HG03159 (cell line): ENCODE measurements at regions not wholly inside any gene's neighbourhood (a gene's known extent, or its start where the extent isn't known, plus 50 kb on each side); places are given as distances from the start of the nearest gene placed in this dataset.

ENCODE experiments used
- ATAC-seq: cut with Tn5 transposase; IDR thresholded peaks from one replicate; pipeline ENCODE4 v1.9.1; 2021; ENCODE audit warnings: mild to moderate bottlenecking, moderate library complexity; ENCODE audit not compliant: unreplicated experiment

DNA sequence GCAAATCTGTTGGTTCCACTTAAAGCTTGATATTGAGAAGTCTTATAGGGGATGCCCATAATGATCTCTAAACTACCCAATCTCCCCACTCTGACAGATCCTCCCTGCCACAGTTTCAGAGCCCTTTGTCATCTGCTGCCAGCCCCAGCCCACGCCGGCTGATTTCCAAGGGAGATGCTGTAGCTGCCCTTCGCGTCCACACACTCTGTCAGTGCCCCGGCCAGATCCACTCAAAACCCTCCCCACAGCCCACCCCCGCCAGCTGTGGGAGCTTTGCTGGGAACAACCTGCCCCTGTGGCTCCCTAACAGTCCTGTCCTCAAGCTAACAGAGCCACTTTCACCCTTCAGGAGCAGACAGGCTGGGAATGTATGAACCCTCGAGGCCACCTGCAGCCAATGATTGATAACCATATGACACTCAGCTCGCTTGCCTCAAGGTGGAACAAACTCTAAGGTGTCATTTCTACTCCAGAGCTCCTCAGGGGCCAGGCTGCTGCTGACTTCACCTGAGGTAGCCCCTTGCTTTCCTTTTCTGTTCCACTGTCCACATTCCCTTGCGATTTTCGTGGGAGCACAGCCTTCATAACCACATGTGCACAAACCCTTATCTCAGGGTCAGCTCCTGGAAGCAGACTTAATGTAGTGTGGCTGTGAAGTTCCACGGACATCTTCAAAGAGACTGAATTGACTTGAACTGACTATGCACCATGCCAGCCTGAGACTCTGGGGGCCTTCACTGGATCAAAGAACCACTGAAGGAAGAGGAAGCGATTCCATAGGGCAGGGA, 92.6 kb upstream of the LGALSL start:
- no peak for ATAC-seq

- no peak for ATAC-seq
These were observed 91.4 kb upstream of the LGALSL start for GRCh38 chr2:64362562-64363026.

DNA sequence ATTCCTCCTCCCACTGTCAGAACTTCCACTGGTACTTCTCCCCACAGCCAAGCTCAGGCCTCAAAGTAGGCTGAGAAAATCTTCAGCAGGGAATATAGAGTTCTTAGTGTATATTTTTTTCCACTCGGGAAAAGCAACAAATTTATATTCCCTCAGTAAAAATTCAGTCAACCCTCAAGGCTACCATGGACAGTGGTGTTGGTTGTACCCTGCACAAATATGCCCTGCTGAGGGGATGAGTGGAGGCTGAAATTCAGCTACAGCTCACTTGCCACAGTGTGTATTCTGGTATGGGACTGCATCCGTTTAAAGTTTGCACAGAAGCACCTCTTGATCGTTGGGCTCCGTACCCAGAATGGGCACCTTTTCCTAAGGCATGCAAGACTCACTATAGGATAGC, 90.8 kb upstream of the LGALSL start:
- ATAC-seq = no peak

DNA sequence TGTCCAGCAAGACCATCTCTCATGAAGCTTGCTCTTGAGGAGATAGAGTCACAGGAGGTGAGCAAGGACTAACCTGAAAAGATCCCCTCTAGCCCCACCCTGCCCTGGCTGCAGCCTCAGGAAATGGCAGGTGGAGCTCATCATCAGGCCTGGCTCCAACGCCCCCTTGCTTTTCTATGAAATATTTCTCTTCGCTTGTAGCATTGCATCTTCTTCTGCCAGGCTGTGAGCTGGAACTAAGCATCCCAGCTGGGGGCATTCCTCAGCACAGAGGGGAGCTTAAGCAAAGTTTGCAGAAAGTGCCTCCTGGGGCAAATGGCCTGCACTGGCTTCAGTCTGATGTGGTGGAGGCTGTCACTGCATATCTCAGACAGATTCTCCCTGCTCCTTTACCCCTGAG, 90.1 kb upstream of the LGALSL start:
- ATAC-seq = no peak

GRCh38 chr2:64367444-64368232, 86.3 kb upstream of the LGALSL start:
- no peak for ATAC-seq

DNA sequence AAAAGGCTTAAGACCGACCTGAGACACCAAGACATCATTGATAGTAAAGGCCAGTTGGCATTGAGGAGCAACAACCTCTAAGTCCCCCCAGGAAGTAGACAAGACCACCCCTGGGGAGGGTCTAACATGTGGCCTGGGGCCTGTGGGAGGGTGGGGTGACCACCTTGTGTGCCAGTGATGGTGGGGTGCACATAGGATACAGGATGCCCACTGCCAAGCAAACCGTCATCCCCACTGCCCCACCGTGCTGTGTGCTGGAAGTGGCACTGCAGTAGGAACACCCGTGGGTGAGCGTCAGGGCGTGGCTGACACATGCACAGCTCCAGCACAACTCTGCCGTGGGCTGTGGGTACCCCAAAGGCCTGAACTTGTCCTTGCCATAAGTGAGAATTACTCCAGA, 84.3 kb upstream of the LGALSL start:
- ATAC-seq = no peak

DNA sequence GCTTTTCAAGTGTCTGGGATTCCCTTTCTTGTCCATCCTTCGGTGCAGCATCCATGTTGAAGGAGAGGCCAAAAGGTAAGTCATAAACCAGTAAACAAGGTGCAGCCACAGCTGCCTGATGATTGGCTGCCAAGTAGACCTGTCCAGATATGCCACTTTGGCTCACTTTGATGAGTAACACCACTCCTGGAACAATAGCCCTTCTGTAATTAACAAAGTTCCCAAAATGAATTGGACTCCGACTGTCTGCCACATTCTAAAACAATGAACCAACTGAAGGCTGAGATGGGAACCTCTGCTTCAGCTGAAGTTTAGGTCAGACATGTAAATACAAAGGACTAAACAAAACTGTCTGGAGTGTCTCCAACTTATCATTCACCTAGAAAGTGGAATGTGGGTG, 82.2 kb upstream of the LGALSL start:
- no peak for ATAC-seq

GRCh38 chr2:64374686-64375085, 79.3 kb upstream of the LGALSL start:
- ATAC-seq = no peak

DNA sequence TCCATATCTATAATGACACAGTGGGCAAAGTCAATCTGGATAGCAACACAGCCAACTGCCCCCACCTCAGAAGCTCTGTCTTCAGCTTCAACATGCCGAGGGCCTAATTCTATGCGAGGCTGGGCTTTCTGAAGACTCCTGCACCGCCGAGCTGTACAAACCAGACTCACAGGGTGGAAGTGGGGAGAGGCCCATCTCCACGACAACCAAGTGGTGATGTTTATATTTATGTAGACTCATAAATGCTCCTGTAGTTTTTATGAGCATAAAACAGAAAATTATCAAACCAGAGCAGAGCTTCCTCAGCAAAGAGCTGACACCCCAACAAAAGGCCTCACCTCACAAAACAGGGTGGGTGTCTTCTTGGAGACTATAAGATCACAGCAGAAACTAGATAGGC, 77.0 kb upstream of the LGALSL start:
- no peak for ATAC-seq

GRCh38 chr2:64379186-64379585, 74.8 kb upstream of the LGALSL start:
- ATAC-seq = no peak

GRCh38 chr2:64380853-64381527, 73.0 kb upstream of the LGALSL start:
- no peak for ATAC-seq

DNA sequence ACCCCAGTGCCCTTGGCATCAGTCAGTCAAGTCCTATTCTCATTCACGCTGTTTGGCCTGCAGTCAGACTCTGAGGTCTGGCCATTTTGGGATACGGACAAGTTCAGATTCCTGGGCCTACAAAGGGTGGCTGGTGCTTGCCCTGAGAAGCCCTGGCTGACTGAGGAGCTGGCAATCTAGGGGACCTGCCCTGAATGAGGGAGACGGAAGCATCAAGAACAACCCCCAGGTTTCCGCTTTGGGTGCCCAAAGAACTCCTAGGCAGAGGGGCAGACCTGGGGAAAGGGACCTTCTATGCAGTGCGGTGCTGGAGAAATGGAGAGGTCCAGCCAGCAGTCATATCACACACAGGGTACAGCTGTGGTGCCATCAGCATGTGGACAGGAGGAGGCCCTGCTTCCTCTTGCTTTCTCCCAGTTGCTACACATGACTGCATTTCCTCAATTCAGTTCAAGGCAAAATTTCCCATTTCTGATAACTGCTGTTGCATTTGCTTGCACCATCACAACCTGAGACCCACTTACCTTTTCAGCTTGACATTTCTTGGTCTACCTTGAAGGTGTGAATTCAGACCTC, 70.9 kb upstream of the LGALSL start:
- ATAC-seq = no peak

DNA sequence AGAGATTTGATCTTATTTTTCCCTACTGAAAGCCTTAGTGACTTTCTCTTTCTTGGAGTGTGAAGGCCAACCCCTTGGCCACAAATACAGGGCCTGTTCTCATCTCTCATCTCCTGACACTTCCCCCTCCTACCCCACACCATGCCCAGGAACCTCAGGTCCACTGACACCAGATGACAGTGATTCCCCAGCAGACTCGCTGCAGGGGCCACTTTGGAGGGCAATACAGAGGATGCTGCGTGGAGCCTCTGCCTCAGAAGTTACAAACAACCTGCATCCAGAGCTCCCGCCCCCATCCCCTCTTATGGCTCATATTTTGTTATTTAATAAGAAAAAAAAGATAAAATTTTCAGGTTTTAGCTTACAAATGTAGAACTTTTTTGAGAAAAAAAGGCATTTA, 70.1 kb upstream of the LGALSL start:
- ATAC-seq = no peak

DNA sequence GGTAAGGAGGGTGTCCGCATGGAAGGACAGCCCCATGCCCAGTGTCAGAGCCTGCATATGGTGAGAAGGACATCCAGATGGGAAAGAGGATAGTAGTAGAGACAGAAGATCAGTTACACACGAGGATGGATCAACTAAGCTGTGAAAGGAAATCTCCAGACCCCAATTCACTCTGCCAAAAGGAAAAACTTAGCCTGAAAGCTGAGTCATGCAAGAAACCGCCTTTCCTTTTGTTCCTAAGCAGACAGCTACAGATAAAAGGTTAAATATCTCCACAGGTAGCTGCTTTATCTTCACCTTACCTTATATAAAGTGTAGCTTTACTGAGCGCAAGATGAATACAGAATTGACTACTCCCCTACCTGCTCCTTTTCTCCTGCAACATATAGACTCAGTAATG, 67.3 kb upstream of the LGALSL start:
- no peak for ATAC-seq

GRCh38 chr2:64390586-64390985, 63.4 kb upstream of the LGALSL start:
- no peak for ATAC-seq

DNA sequence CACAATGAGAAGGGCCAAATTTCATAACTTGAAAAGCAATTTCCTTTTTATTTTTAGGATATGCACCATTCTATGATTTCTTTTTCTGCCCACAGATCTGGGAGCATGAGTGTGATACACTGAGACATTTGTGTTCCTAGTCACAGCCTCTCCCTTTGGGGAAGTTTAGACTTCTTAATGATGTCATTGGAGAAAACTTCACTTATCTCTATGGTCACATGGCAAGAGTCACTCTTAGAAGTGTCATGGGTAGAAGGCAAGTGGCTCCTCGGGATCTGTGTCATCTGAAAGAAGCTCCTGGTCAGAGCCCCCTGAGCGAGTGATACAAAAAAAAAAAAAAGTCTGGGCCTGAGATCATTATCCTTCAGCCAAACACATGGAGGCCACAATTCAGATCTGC, 62.5 kb upstream of the LGALSL start:
- no peak for ATAC-seq

- no peak for ATAC-seq
These were observed 62.0 kb upstream of the LGALSL start for GRCh38 chr2:64391940-64392339.

GRCh38 chr2:64392529-64392928, 61.4 kb upstream of the LGALSL start:
- ATAC-seq = no peak

GRCh38 chr2:64393383-64394010, 60.5 kb upstream of the LGALSL start:
- ATAC-seq = no peak

DNA sequence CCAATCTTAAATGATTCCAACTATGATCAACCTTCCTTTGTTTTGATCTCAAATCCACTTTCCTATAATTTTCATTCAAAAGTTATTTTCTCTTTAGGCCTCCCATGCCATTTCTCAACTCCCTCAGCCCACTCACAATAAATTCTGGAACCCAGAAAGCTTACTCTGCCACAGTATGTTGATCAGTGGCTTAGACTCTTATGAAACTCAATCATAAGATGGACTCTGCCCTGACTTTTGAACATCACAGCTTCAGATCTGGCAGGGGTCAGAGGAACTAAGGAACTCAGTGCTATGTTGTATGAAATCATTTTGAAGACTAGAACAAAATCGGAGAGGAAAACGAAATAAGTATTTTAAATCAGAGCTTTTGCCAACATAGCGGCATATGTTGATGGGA, 59.8 kb upstream of the LGALSL start:
- no peak for ATAC-seq

DNA sequence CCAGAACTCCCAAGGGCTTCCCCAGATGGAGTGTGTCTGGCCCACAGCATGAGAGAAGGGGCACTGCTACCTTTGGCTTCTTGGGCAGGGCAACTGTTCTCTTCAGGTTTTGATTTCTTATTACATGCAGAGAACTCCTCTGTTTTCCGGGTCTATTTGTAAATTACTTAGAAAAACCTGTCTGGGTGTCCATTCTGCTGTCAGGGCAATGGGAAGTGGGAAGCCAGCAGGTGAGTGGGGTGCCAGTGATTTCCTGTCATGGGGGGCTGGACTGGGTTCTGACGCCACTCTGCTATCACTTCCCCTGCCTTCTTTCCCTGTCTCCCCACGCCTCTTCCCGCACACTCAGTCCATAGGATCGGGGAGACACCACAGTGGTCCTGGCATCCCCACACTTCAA, 58.0 kb upstream of the LGALSL start:
- ATAC-seq = no peak
